K562 (cell line): ENCODE measurements at regions not wholly inside any gene's neighbourhood (a gene's known extent, or its start where the extent isn't known, plus 50 kb on each side); places are given as distances from the start of the nearest gene placed in this dataset.

ENCODE experiments used
- HBP1 ChIP-seq: fragments of 450-650 bp; formaldehyde crosslinking; IDR thresholded peaks from 2 replicates; pipeline ENCODE4 v1.4.0; 2022; ENCODE audit warnings: missing genetic modification characterization
- POLR2AphosphoS5 ChIP-seq: IDR thresholded peaks from 2 replicates; pipeline ENCODE4 v1.6.1; 2011; ENCODE audit warnings: mild to moderate bottlenecking, low read depth, low read length, moderate library complexity; ENCODE audit not compliant: control insufficient read depth, insufficient read depth
- RCOR1 ChIP-seq, 2 experiments: IDR thresholded peaks; 2 replicates each; pipeline ENCODE4 v1.6.1; 2012; ENCODE audit warnings: low read depth in 2 of 2, low read length in 2 of 2, borderline replicate concordance in 1 of 2, improper control_type of control experiment in 1 of 2
- SIRT6 ChIP-seq: IDR thresholded peaks from one replicate; pipeline ENCODE4 v1.6.1; 2012; ENCODE audit warnings: low read depth, mild to moderate bottlenecking, control low read depth, inconsistent platforms, low read length, moderate library complexity
- TAF1 ChIP-seq: IDR thresholded peaks from 2 replicates; pipeline ENCODE4 v1.6.1; 2011; ENCODE audit warnings: mild to moderate bottlenecking, low read length, moderate library complexity; ENCODE audit not compliant: insufficient read depth, control insufficient read depth, severe bottlenecking; ENCODE audit errors: extremely low read depth
- ZNF263 ChIP-seq: sonication (generic); formaldehyde crosslinking; IDR thresholded peaks from 2 replicates; pipeline ENCODE4 v1.8.0; 2022; ENCODE audit warnings: mild to moderate bottlenecking, missing genetic modification reagents, borderline replicate concordance

GRCh38 chr12:93031028-93031427 is 101.9 kb upstream of the EEA1 start:
- TF ChIP-seq SIRT6 (no peak), RCOR1 (IDR thresholded peaks at IDR 0.05; ENCODE audit: borderline replicate concordance in 1 of 2, low read depth in 2 of 2, low read length in 2 of 2) (no peak), HBP1 (CRISPR knock-in tag) (no peak), ZNF263 (no peak), TAF1 (no peak), POLR2AphosphoS5 (no peak)
